Cardiac muscle cell (in vitro differentiated cells and primary cell): ENCODE measurements at regions not wholly inside any gene's neighbourhood (a gene's known extent, or its start where the extent isn't known, plus 50 kb on each side); places are given as distances from the start of the nearest gene placed in this dataset.

ENCODE experiments used
- DNase-seq, 2 donors: peaks; one replicate each; pipeline versions ENCODE4 v3.0.0 to v3.0.0-alpha.2; 2010 to 2017; ENCODE audit warnings: low read depth in 1 of 2, low spot score in 1 of 2
- H3K27ac ChIP-seq: fragments of 200-600 bp; sonication (generic); 2 replicates; pipeline ENCODE4 v1.5.1; 2016
- H3K27me3 ChIP-seq: fragments of 200-600 bp; sonication (generic); 2 replicates; pipeline ENCODE4 v1.6.0; 2016; ENCODE audit warnings: control low read depth
- H3K36me3 ChIP-seq: fragments of 200-600 bp; sonication (generic); 2 replicates; pipeline ENCODE4 v1.5.1; 2016; ENCODE audit warnings: control low read depth
- H3K4me1 ChIP-seq: fragments of 200-600 bp; sonication (generic); 2 replicates; pipeline ENCODE4 v1.8.1; 2017; ENCODE audit warnings: low read depth, mild to moderate bottlenecking, mixed run types
- H3K4me3 ChIP-seq: fragments of 200-600 bp; sonication (generic); 2 replicates; pipeline ENCODE4 v1.5.1; 2016; ENCODE audit warnings: mild to moderate bottlenecking
- H3K9me3 ChIP-seq: fragments of 200-600 bp; sonication (generic); 2 replicates; pipeline ENCODE4 v1.5.1; 2017; ENCODE audit warnings: low read depth, mild to moderate bottlenecking, control low read depth
- TF ChIP-seq, protein P1 (sequence below): IDR thresholded peaks from 2 replicates; pipeline ENCODE4 v1.5.1; 2012; ENCODE audit warnings: low read depth, mild to moderate bottlenecking, low read length

DNA sequence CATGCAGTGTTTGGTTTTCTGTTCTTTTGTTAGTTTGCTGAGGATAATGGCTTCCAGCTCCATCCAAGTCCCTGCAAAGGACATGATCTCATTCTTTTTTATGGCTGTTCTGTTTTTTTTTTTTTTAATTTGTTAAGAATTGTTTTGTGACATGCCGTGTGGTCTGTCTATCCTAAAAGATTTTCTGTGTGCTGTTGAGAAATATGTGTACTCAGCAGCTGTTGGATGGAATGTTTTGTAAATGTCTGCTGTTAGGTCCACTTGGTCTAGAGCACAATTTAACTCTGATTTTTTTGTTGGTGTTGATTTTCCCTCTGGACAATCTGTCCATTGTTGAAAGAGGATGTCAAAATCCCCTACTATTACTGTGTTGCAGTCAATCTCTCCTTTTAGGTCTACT is 80.4 kb upstream of the WDR75 start:
- Histone ChIP-seq H3K27ac (no peak overlapping the region), H3K27me3 (no peaks in the 10 kb centered on the region), H3K36me3 (no peaks in the 10 kb centered on the region), H3K9me3 (no peaks in the 10 kb centered on the region), H3K4me3 (no peak overlapping the region), H3K4me1 (no peaks in the 10 kb centered on the region)
- DNase-seq: no peak
- TF ChIP-seq, protein P1, sequence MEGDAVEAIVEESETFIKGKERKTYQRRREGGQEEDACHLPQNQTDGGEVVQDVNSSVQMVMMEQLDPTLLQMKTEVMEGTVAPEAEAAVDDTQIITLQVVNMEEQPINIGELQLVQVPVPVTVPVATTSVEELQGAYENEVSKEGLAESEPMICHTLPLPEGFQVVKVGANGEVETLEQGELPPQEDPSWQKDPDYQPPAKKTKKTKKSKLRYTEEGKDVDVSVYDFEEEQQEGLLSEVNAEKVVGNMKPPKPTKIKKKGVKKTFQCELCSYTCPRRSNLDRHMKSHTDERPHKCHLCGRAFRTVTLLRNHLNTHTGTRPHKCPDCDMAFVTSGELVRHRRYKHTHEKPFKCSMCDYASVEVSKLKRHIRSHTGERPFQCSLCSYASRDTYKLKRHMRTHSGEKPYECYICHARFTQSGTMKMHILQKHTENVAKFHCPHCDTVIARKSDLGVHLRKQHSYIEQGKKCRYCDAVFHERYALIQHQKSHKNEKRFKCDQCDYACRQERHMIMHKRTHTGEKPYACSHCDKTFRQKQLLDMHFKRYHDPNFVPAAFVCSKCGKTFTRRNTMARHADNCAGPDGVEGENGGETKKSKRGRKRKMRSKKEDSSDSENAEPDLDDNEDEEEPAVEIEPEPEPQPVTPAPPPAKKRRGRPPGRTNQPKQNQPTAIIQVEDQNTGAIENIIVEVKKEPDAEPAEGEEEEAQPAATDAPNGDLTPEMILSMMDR: no peak

DNA sequence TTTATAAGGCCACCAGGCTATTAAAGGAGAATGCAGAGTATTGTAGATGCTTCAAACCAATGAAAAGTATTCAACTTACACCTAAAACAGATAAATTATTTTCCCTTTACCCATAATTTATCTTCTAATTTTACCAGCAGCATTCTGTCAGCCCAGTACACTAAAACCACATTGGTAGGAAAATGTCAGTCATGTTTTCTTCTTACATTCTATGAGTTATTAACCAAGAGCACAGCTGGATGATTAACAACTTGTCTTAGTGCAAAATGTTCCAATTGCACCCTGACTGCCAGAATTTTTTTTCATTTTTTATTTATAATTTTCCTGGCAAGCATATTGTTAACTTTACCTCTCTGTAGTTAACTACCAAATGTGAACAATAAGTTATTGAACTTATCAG is 79.0 kb upstream of the WDR75 start:
- DNase-seq: peak in 1 of 2 donors; percentile 42
- Histone ChIP-seq H3K36me3 (no peaks in the 10 kb centered on the region), H3K9me3 (no peaks in the 10 kb centered on the region), H3K4me1 (no peaks in the 10 kb centered on the region), H3K27me3 (no peaks in the 10 kb centered on the region), H3K4me3 (no peak overlapping the region), H3K27ac (no peak overlapping the region)
- TF ChIP-seq, protein P1: no peak

DNA sequence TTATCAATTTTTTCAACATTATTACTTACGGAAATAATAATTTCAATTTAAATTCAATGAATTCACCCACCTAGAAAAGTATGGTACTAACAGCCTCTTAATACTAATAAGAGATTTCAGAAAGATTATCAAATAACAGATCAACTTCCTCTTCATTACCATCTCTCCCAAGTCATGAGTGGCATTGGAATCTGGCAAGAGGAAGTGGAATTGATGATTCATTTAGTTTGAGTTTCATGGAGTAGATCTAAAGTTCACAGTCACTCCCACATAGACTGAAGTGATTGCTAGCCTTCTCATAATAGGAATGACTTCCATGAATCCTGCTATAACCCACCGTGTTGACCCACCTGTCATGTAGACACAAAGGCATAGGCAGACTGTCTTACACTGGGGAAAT is 77.7 kb upstream of the WDR75 start:
- H3K36me3 ChIP-seq: no peaks in the 10 kb centered on the region
- no peaks in the 10 kb centered on the region for H3K4me1 ChIP-seq
- H3K4me3 ChIP-seq: no peak overlapping the region
- peak in 1 of 2 donors; percentile 51 for DNase-seq
- H3K9me3 ChIP-seq: no peaks in the 10 kb centered on the region
- no peaks in the 10 kb centered on the region for H3K27me3 ChIP-seq
- no peak overlapping the region for H3K27ac ChIP-seq
- TF ChIP-seq, protein P1: no peak

DNA sequence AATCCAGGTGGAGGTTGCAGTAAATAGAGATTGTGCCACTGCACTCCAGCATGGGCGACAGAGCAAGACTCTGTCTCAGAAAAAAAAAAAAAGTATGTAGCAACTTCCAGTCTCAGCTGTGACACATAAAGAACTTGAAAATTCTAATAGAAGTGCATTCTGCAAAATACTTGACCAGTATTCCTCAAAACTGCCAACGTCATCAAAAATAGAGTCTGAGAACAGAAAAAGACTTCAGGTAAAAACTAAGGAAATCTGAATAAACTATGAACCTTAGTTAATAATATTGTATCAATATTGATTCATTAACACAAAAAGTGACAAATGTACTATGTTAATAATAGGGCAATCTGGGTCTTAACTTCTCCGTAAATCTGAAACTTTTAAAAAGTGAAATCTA is 76.7 kb upstream of the WDR75 start:
- no peaks in the 10 kb centered on the region for H3K27me3 ChIP-seq
- TF ChIP-seq, protein P1: no peak
- DNase-seq: no peak
- H3K9me3 ChIP-seq: no peaks in the 10 kb centered on the region
- no peaks in the 10 kb centered on the region for H3K4me1 ChIP-seq
- H3K36me3 ChIP-seq: no peaks in the 10 kb centered on the region
- no peak overlapping the region for H3K4me3 ChIP-seq
- H3K27ac ChIP-seq: no peak overlapping the region

DNA sequence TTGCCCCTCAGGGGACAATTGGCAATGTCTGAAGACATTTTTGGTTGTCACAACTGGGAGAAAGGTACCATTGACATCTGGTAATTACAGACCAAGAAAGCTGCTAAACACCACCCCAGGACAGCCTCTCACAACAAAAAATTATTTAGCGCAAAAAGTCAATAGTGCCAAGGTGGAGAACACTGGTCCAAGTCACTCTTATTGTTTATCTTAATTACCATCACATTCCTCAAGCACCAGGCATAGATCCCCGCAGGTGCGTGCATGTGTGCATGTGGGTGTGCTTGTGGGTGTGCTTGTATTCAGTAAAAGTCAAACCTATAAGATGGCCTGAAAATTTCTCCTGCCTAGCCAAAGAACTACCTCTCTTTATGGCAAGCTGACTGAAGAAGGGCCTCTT is 74.9 kb upstream of the WDR75 start:
- DNase-seq: no peak
- TF ChIP-seq, protein P1: no peak
- no peaks in the 10 kb centered on the region for H3K4me1 ChIP-seq
- H3K27ac ChIP-seq: no peak overlapping the region
- no peaks in the 10 kb centered on the region for H3K27me3 ChIP-seq
- no peak overlapping the region for H3K4me3 ChIP-seq
- H3K36me3 ChIP-seq: no peaks in the 10 kb centered on the region
- H3K9me3 ChIP-seq: no peaks in the 10 kb centered on the region

DNA sequence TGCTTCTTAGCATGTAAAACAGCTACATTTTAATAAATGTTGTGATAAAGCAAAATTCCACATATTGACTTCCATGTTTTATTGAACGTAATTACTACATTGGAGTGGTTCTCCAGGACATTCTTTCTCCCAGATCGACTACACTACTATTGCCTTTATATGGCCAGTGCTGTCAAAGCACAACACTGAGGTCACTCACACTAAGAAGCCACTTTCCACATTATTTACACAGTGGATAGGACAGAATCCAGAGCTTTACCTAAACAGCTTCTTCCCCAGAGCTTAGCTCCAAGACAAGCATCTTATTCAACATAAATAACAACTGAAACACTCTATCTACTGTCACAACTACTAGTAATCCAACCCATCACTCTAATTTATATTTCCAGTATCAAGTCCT is 73.9 kb upstream of the WDR75 start:
- DNase-seq: no peak
- H3K4me1 ChIP-seq: no peaks in the 10 kb centered on the region
- no peak overlapping the region for H3K4me3 ChIP-seq
- H3K9me3 ChIP-seq: no peaks in the 10 kb centered on the region
- H3K27me3 ChIP-seq: no peaks in the 10 kb centered on the region
- TF ChIP-seq, protein P1: no peak
- H3K36me3 ChIP-seq: no peaks in the 10 kb centered on the region
- no peak overlapping the region for H3K27ac ChIP-seq
